HG03280 (cell line): ENCODE measurements at regions not wholly inside any gene's neighbourhood (a gene's known extent, or its start where the extent isn't known, plus 50 kb on each side); places are given as distances from the start of the nearest gene placed in this dataset.

Experiments
- ATAC-seq: cut with Tn5 transposase; IDR thresholded peaks from one replicate; pipeline ENCODE4 v1.9.1; 2021; ENCODE audit warnings: mild to moderate bottlenecking, moderate library complexity; ENCODE audit not compliant: unreplicated experiment

DNA sequence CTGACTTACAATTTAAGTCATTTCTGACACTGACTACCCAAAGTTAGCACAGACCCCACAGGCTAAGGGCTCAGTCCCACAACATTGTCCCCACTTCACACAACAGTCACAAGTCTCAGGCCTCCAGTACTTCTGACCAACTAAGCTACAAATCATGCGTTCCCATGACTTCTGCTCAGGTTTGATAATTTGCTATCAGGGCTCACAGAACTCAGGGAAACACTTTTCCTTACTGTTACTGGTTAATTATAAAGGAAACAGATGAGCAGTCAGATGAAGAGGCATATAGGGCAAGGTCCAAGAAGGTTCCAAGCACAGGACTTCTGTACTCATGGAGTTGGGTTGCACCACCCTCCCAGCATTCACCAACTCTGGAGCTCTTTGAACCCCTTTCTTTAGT is 151.2 kb upstream of the TNR start:
- no peak for ATAC-seq

DNA sequence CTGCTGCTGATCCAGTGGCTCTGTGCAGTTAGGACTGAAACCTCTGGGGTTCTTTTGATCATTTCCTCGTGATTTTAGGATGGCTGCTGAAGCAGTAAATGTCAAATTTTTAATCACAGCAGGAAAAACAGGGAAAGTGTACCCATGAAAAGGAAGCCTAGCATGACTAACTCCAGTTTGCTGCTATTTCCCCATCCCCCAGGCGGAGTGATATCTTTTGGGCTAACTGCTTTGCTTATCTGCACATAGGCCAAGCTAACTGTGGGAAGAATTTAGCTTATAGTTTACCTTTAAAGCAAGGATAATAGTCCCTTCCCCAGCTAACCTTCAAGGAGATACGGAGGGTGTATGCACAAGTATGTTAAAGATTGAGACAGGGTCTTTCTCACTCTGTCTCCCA is 149.8 kb upstream of the TNR start:
- ATAC-seq = no peak

DNA sequence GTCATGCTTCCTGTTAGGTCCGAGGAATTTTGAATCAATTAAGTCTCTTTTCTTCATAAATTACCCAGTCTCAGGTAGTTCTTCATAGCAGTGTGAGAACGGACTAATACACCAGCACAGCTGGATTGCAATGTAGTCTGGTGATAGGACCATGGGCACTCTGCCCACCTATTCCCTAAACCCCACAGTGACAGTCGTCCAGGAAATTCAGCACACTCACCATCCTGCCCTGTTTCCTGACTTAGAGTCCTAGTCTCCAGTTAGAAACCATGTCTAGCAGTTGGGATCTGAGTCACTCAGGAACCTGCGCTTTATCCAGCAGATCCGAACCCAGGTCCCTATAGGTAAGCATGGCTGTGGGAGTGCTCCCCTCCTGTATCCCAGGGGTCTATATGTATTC is 149.3 kb upstream of the TNR start:
- ATAC-seq = no peak

DNA sequence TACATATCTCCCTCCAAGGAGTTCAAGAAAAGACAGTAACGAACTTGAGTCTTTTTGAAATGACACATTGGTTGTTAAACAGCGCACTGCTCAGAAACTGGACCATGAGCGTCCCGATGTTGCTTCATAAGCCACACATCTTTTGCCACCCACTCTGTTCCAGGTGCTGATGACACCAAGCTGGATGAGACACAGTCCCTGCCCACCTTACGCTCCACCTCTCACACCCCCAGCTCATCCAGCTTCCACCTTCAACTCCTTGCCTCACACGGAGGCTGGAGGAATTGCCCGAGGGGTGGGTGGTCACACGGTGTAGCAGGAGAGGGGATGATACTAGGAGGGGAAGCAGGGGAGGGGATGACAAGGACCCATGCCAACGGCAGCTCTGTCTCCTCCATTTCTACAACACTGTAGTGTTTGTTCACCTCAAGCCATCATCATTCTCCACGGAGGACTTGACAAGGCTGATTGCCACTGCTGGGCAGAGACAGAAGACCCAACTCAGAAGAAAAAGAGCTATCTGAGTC is 148.5 kb upstream of the TNR start:
- no peak for ATAC-seq

DNA sequence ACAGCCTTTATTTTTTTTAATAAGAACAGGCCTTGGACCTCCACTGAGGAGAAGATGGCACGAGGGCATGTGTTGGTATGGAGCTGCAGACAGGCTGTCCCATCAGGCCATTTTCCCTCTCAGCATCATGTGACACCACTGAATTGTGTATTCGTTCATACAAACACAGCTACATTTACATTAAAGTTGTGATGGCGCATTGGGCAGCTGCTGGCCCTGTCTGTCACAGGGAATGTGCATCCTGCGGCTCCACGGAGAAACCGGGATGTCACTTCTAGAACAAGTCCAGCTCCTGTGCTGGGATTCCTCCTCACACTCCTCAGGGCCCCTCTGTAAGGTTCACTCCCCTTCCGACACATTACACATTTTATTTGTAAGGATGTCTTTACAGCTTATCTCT is 147.6 kb upstream of the TNR start:
- ATAC-seq = no peak

DNA sequence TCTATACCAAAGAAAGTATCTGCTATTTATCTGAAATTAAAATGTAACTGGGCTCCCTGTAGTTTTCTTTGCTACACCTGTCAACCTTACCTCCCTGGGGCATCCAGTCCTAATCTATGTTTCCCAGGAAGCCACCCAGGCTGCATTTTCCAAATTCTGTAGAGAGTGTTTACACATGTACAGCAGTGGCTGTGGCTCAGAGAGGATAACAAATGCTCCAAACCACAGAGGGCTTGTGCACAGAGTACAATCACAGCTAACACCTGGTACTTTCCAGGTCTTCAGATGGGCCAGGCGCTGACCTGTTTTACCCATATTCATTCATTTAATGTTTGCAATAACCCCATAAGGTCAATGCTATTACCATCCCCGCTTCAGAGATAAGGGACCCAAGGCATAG is 146.5 kb upstream of the TNR start:
- no peak for ATAC-seq

DNA sequence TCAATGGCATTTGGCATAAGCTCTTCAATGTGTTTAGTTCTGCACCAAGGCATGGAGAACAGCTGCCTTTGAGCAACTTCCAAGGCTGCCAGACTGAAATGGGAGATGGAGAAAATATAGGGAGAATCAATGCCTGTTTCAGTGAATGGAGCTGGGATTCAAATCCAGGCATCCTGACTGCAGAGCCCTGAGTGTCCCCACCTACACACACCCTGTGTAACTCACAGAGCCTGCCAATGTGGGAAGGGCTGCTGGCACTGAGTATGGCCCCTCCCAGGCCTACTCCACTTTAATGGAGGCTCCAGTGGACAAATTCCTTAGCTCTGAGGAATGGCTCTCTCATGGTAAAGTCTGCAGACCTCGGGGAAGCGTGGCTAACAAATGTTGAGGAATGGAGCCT is 145.6 kb upstream of the TNR start:
- ATAC-seq = no peak

DNA sequence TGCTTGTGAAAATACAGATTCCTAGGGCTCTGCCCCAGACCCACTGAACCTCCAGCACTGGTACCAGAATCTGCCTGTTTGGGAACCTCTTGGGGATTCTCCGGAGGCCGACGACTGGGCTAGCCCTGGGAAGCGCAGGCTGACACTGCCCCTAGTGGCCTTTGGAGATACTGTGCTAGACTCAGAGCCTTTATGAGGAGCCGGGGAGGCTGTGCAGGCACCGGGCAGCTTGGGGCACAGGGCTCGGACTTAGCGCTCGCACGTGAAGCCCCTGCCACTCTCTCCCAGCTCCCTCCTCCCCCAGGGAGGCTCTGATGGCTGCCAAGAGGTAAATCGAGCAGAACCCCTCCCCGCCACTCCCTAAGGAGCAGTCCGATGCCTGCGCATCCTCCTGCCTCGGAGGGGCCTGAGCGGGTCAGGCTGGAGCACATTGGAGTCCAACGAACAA is 144.6 kb upstream of the TNR start:
- ATAC-seq = peak; percentile 85

DNA sequence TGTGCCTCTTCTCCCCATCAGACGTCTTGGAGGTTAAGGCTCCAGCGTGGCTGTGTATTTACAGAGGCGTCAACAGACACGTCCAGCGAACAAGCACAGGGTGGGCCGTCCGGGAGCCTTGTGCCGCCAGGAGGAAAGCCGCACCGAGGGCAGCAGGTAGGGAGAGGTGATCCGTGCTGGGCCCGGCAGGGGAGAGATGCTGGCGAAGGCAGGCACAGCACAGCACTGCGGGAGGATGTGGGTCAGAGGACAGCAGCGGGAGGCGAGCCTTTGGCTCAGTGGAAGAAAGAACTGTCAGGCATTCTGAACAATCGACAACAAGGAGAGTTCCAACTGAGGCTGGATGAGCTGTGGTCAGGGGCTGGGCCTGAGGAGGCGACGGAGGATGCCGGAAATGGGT is 144.1 kb upstream of the TNR start:
- ATAC-seq = no peak

DNA sequence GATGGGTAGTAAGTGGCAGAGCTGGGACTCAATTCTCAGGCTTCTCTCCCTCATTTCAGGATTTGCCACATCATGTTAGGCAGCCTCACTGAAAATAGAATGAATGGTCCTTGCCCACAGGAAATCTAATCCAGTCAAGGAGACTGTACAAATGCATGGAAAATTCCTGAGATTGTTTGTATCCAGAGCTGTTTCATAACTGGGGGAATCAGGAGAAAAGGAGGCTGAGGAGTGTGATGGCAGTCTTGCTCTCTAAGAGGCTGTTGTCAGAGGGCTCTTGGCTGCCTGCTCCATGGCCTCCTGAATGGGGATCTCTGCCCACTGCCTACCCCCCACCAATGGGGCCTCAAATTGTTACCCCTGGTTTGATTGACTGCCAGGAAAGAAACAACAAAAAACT is 141.9 kb upstream of the TNR start:
- ATAC-seq = no peak

DNA sequence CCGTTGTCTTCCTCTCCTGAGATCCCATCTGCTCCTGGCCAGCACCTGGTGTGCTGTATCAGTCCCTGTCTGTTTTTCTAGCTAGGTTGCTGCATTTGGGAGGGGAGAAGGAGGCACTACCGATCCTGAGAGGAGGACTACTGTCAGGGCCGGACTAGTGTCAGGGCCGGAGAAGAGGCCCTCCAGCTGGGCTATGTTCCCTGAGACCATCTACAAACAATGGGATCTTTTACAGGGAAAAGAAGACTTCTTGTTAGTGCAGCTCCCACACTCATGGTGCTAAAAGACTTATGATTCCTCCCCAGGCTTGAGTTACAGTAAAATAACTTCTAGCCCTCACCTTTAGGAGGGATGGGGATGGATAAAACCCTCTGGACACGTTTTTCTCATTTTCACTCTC is 141.0 kb upstream of the TNR start:
- ATAC-seq = no peak

DNA sequence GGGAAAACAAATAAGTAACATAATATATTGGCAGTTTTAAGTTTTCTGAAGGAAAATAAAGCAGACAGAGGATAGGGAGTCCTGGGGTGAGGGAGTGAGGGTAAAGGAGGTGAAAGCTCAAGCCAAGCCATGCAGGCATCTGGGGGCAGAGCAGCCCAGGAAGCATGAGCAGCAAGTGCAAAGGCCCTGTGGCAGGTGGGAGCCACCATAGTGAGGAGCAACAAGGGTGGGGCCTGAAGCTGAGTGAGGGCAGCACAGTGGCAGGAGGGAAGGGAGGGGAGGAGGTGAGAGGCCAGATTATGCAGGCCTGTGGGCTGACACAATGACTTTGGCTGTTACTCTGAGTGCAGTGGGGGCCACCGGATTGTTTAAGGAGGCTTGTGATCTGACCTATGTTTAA is 138.8 kb upstream of the TNR start:
- ATAC-seq = no peak

DNA sequence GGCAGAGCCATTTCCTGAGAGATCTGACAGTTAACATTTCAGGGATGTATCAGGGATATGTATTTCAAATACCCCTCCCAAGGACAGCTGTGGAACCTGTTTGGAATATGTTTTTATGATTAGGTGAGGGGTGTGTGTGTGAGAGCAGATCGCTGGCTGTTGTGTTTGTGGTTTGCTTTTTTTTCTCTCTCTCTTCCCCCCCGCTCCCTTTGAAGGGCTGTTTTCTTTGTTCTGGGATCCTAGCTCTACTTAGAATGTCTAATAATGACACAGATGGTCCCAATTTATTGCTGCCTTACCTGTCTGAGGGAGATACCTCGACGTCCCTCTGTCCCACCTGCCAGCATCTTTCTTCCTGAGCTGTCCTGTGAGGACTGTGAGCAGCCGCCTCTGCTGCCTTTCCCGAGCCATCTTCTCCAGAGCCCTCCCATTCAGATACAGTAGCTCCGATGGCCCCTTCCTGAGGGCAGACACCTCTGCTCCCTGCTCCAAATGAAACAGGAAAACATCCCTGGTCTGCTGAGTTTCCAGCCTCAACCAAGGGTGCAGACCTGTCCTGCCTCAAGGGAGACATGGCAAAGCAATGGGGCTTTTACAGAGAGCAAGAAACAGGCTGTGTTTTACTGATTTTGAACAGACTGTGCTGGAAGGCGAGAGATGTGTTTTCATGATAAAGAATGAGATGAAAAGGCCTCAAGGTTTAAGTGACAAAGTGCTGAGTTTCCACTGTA is 138.0 kb upstream of the TNR start:
- no peak for ATAC-seq

DNA sequence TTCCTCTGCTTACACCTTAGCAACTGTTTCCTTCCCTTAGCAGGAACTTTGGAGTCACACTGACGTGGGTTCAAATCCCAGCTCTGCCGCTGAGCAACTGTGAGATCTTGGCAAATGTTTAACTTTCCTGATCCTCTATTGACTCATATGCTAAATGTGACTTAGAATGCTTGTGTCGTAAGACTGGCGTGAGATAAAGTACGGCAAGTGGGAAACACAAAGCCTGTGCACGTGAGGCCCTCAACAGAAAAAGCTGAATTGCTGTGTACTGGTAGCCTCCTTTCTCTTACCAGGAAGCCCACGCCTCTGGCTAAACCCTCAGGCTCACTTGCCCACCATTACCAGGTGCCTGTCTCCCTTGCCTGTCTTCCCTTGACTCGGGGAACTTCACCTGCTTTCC is 135.4 kb upstream of the TNR start:
- no peak for ATAC-seq

DNA sequence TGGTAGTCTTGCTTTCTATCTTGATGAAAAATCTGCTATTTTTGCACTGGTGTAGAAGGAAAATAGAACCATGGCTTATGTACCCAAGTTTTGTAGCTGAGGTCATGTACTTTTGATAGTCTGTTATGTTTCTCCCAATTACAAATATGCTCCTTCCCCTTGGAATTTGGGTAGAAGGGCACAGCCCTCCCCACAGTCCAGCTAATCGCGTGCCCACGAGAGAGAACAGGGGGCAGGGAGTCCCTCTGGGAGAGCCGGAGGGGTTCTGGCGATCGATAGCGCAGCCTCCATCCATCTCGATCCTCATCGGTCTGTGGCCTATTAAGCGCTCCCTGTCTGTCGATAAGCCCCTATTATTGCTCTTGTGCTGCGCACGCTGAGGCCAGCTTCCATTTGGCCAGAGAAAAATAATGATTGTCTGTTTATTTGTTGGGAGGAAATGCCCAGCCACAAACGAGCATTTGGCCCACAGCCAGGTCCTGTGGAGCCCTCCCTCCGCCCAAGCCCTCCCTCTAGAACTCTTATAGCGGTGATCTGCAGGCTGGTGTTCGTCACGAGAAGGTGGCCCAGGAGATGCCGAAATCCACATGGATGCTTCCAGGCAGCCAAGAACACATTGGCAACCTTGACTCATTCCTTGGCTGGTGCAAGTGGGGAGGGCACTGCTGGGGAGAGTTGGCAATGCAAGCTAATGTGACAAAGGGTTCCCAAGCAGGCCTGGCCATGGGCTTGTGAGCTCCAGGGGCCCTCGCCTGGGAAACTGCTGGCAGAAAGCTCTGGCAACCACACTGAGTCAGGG is 134.7 kb upstream of the TNR start:
- no peak for ATAC-seq

DNA sequence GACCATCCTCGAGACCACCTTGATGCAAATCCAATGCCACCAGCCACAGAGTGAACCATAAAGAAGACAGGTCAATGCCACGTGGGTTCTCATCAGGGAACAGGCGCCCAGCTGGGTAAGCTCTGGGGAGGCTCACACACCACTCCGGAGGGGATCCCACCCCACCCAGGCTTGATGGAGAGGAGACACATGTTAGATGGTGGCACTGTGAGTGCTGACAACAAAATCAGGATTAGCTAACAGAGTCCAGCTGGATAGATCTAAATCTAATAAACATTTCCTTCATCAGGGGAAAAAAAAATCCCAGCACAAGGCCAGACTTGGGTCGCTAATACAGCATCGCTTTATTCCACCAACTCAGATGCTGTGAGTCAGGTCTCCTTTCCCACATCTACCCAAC is 132.2 kb upstream of the TNR start:
- ATAC-seq = no peak

DNA sequence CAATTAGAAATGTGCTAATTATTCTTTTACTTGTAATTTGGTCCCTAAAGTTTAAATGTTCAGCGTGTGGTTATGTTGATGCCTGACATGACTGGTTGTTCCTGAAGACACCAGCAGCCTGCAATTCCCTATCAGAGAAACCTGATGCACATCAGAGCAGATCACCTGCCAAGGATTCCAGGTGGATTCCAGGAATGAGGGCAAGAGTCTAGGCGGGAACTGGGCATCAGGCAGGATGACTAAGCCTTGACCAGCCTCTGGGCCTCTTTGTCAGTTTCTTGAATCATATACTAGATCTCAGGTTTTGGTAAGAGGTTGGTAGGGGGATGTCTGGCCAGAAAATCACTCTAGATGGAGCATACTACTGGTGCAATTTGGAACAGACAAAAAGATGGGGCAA is 130.7 kb upstream of the TNR start:
- no peak for ATAC-seq

DNA sequence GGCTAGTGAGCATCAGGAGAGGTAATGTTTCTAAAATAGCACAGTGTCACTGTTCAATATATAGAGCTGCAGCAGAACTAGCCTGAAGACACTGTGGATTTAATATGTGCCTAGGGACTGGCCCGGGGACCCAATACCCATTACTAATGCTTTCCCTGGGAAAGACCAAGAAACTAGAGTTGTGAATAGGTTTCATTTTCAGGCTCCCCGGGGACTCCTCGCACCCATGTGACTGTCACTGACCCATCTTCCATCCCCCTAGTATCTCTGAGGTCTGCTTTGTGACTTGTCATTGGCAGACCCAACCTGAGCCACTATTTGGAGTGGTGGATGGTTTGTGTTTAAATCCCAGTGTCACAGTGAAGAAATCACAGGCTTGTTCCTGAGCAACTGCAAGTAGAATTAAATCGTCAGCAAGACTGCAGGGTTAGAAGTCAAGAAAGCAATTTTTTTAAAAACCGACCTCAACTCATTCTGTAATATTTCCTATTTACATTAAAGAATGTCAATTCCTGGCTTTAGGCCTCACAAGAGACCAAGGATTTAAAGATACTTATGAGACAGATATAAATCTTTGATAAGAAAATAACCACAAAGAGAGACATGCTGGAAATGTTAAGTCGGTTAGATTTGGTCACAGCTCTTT is 130.0 kb upstream of the TNR start:
- ATAC-seq = peak; percentile 62

DNA sequence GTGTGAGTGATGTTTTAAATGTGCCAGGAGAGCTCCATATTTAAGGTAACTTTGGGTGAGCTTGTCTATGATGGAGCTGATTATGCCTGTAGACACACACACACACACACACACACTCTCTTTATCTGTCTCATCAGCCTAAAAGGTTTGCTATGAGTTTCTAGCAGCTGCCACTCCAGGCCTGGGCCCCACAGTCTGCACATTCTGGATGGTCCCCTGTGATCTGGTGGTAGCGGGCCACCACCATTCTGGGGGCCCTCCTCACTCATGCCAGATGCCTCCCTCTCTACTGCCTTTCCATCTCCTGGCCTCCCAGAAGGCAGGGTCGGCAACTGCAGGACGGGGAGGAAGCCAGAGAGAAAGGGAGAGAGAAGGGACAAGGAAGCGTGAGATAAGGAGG is 129.2 kb upstream of the TNR start:
- ATAC-seq = no peak

DNA sequence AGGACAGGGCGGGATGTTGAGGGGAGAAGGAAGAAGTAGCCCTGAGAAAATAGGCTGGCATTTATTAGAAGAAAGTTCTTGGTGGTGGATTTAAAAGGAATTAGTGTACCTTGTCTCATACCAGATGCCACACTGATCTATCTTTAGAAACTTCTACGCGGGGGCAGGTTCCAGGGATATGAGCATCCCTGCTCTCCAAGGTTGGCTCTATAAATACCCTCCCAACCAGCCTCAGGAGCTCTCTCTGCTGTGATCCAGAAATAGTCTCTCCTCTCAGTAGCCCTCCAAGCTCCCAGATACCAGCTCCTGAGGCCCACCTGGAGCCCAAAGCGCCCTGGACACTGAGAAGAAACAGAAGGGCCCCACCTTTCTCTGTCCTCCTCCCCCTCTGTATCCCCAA is 128.3 kb upstream of the TNR start:
- no peak for ATAC-seq

DNA sequence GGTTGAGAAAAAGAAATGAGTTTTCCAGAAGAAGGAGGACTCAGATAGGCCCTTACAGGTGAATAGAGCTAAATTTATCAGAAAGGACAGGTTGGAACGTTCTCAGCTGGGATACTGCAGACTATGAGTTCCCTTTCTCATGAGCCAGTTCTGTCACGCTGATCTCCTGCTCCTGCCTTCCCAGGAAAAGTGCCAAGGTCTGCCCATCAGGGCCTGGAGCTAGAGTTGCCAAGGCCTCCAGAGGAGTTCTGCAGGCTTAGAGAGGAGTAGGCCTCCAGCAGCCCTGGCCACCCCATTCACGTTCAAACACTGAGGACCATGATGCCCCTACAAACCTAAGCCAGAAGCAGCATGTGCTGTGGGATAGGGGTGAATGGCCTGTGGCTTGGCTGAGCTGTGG is 126.8 kb upstream of the TNR start:
- no peak for ATAC-seq

DNA sequence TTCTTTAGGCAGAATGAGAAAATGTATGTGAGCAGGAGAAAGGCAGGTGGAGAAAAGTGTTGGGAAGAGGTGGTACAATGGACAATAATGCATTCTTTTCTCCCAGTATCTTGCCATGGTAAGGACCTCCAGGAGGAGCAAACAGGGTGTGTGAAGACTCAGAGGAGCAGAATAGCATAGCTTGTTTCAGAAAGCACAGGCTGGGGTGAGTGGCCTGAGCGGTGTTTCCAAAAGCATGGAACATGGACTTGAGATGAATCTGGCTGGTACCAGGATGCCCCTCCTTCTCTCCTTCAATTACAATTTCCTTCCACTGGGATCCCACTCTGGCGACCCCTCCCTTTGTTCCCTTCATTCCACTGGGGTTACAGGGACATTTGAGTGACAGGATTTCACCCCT is 123.4 kb upstream of the TNR start:
- ATAC-seq = no peak
